ENCODE measurements at regions not wholly inside any gene's neighbourhood (a gene's known extent, or its start where the extent isn't known, plus 50 kb on each side); places are given as distances from the start of the nearest gene placed in this dataset.
"Not testable (repeated sequence)": the region's sequence is repeated elsewhere in the genome, so short reads cannot be mapped to it uniquely, and the experiment has no call there.

GRCh38 chr9:22855980-22856379 lies 409.4 kb downstream of the DMRTA1 start:
- DNase-seq = no peak

DNA sequence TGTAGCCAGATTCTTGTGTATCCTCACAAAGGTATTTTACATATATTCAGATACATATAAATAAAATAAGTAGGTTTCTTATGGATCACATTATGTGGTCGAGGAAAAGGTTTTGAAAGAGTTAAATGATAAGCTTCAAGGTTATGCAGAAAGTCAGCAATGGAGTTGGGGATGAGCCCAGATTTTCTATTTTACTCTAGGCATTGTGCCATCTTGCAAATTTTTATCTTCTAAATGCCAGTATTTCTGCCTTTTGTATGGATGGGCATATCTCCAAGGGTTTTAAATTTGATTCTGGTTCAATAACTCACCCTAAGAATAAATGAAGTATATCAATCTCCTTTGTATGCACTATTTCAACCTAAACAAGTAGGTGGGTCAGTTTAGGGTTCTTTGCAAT lies 410.7 kb downstream of the DMRTA1 start:
- no peak for DNase-seq

- no peak for DNase-seq
Measured at GRCh38 chr9:22863106-22863505, 416.5 kb downstream of the DMRTA1 start.

- no peak for DNase-seq
Measured at GRCh38 chr9:22863736-22864135, 417.1 kb downstream of the DMRTA1 start.

- DNase-seq = no peak
Measured at GRCh38 chr9:22893196-22893843, 446.7 kb downstream of the DMRTA1 start.

- no peak for DNase-seq
Measured at GRCh38 chr9:22898591-22898990, 452.0 kb downstream of the DMRTA1 start.

DNA sequence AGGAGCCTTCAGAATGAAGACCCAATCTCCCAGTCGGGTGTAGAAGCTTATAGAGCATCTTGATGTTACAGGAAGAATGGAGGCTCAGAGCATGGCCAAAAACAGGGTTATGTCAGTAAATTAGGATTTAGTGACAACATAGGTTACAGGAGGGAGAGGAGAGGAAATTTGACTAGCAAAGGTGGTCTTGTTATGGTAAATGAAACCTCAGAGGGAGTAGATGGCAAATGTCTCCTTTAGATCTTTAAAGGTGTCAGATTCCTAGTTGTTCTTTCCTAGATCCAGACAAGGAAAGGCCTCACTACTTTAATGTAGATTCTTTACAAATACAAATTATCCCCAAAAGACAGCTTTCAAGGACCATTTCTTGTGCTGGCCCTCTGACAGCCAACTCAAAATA lies 465.0 kb downstream of the DMRTA1 start:
- no peak for DNase-seq

- no peak for DNase-seq
Measured at GRCh38 chr9:22913026-22913425, 466.4 kb downstream of the DMRTA1 start.

GRCh38 chr9:22913518-22913917 lies 466.9 kb downstream of the DMRTA1 start:
- no peak for DNase-seq

GRCh38 chr9:22916148-22916547 lies 469.5 kb downstream of the DMRTA1 start:
- no peak for DNase-seq

GRCh38 chr9:22919423-22919822 lies 472.8 kb downstream of the DMRTA1 start:
- no peak for DNase-seq

DNA sequence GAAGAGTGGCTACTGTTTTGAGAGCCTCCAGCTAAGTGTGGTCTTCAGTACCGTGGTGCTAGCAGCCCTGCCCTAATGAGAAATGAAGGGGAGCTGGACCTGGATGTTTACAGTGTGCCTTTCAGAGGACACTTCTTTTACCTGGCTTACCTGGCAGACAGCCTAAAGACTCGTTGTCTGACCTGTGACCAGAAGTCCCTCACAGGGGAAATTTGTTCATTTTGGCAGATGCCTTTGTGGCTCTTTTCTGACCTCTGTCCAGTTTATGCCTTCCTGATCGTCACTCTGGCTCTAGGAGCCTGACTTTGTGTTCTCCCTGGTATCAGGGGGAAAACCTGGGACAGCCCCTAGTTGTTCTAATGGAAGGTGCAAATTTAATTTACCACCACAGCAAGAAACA lies 475.1 kb downstream of the DMRTA1 start:
- no peak for DNase-seq

DNA sequence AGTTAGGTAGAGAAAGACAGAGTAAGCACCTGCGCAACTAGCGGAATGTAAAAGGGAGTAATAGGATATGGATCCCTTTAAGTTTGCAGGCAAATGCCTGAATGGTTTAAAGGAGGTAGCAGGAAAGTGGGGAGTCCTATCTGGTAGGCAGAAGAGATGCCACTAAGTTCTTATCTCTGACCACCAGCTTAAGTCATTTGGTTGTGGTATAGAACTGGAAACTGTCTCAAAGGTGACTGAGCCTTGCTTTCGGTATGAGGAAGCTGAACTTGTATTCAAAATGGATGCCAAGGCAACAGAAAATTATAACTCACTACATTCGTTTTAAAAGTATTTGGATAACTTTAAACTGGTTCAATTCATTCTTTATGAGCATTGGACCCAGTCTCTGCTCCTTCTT lies 475.6 kb downstream of the DMRTA1 start:
- DNase-seq = no peak

DNA sequence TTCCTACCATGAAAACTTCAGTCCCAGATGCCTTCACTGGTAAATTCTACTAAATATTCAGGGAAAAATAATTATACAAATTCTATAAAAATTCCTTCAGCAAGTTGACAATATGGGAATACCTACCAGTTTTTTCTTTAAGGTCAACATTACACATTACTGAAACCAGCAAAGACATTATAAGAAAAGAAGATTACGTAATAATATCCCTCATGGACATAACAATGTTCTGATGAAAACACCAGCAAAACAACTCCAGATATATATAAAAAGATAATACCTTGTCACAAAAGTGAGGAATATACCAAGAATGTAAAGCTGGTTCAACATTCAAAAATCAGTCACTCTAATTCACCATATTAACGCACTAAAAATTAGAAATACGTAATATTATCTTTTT lies 507.9 kb downstream of the DMRTA1 start:
- no peak for DNase-seq

- no peak for DNase-seq
Measured at GRCh38 chr9:22954964-22955363, 508.3 kb downstream of the DMRTA1 start.

DNA sequence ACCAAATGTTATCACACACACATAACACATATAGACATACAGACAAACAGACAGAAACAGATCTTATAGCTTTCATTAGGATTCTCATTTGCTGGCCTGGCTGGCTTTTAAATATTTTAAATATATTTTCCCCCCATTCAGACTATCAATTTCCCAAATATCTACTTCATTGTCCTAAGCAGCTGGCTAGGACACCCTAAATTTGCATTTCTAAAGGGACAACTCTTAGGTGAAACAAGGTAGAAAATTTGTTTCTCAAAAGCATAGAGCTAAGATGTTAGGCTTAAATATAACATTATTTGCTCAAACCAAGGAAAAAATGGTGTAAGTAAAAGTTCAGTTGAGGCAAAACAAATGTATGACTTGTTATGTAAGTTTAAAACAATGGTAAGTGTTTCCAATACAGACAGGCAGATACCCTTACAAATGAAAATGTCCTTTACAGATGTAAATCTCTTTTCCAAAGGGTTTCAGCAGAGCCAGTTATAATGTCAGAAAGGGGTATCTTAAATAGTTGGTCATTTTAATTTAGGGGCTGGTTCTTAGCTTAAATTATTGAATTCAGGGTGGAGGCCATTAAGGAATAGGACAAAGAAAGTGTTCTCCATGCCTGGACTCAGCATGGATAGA lies 522.8 kb downstream of the DMRTA1 start:
- DNase-seq = no peak

DNA sequence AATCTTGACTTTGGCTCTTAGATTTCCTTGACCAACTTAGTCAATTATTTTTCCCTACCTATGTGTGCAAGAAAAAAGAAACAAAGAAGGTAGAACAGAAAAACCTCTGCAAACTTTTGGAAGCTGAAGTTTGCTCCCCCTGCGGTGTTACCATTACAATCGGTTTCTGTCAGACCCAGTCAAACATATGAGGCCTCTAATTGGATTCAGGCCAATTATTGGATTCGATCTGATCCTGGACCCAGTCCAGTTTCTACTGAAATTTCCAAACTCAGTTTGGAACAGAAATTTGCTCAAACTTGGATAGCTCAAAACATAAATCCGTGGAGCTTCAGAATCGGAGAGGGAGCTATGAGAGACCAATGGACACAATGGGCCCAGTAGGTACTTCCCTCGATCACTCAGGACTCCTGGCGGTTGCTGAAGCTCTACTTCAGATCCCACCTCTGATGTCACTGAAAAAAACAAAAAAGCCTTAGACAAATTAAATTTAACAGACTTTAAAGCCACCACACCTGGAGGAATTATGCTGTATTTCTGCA lies 523.9 kb downstream of the DMRTA1 start:
- no peak for DNase-seq

DNA sequence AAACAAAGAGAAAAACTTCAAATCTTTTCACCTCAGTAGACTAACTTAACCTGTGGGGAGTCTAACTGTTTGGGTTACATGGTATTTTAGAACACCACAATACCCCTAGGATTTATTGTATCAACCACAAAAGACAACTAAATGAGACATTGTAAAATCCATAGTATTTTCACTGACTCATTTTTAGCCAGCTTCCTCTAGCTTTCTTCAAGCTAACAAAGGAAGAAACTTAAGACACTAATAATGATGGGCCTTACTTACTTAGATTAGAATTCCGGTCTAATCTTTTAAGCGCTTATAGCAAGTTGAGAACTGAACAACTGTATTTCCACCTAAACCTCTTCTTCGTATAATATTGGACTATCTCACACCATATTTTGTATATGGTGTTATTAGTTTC lies 529.3 kb downstream of the DMRTA1 start:
- no peak for DNase-seq

GRCh38 chr9:22976454-22976853 lies 529.8 kb downstream of the DMRTA1 start:
- no peak for DNase-seq

DNA sequence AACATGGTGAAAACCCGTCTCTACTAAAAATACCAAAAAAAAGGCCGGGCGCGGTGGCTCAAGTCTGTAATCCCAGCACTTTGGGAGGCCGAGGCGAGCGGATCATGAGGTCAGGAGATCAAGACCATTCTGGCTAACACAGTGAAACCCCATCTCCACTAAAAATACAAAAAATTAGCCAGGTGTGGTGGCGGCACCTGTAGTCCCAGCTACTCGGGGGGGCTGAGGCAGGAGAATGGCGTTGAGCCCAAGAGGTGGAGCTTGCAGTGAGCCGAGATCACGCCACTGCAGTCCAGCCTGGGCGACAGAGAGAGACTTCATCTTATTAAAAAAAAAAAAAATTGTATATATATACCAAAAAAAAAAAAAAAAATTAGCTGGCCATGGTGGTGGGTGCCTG lies 533.8 kb downstream of the DMRTA1 start:
- DNase-seq = not testable (repeated sequence)

- no peak for DNase-seq
Measured at GRCh38 chr9:22986556-22986955, 539.9 kb downstream of the DMRTA1 start.

GRCh38 chr9:22990349-22990748 lies 543.7 kb downstream of the DMRTA1 start:
- DNase-seq = no peak

DNA sequence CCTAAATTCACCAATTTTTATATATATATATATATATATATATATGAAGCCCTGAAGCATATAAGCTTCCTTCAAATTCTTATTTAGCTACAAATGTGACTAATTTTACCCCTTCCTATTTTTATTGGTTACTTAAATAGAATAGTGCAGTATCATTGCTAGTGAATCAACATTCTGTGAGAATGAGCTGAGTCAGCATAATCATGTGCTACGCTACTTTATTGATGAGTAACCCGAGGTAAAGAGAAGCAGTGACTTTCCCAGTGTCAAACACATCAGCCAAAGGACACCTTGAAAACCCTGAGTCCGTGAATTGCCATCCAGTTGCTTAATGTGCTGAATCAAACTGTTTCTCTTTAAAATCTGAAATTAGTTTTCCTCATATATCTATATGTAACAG lies 546.2 kb downstream of the DMRTA1 start:
- DNase-seq = no peak

DNA sequence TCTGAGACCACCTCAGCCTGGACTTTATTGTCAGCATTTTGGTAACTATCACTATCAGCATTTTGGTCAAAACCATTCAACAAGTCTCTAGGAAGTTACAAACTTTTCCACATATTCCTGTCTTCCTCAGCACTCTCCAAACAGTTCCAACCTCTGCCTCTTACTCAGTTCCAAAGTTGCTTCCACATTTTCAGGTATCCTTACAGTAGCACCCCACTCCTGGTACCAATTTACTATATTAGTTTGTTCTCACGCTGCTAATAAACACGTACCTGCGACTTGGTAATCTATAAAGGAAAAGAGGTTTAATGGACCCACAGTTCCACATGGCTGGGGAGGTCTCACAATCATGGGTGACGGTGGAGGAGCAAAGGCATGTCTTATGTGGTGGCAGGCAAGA lies 551.3 kb downstream of the DMRTA1 start:
- no peak for DNase-seq

DNA sequence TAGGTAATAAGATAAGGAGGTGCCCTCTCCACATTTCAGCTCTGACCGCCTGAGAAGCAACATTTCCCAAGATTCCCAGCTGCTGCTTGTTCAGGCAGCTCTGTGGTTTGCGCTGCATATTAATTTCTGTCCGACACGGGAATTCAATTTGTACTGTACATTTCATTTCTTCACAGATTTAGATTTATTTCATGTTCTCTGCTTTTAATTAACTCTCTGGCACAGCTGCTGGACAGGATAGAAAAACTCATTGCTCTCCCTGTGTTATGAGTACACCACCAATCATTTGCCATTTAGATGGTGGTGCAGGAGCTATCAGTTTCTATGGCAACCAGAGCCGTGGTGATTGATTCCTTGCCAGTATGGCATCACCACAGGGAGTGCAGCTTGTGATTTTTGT lies 558.5 kb downstream of the DMRTA1 start:
- no peak for DNase-seq
